ENCODE measurements at regions not wholly inside any gene's neighbourhood (a gene's known extent, or its start where the extent isn't known, plus 50 kb on each side); places are given as distances from the start of the nearest gene placed in this dataset.

GRCh38 chr1:196098000-196098399 lies 510.2 kb downstream of the KCNT2 start:
- DNase-seq (ENCODE audit: low read depth in 6 of 9, low spot score in 9 of 9): no peak
- Histone ChIP-seq H3K4me1 (ENCODE audit: control insufficient read depth in 2 of 2, insufficient read depth in 2 of 2, low read length in 2 of 2) (no peaks in the 10 kb centered on the region), H3K27me3 (ENCODE audit: control insufficient read depth in 2 of 2, insufficient read depth in 1 of 2, low read length in 1 of 2) (no peaks in the 10 kb centered on the region), H3K36me3 (ENCODE audit: control insufficient read depth in 2 of 2, insufficient read depth in 2 of 2, low read length in 1 of 2) (no peaks in the 10 kb centered on the region), H3K9me3 (ENCODE audit: control insufficient read depth in 2 of 2, insufficient read depth in 1 of 2, low read length in 1 of 2) (peaks cover 1 to 4% of the 10 kb centered on the region in 2 donors), H3K4me3 (ENCODE audit: low read length in 2 of 2) (no peak overlapping the region), H3K27ac (ENCODE audit: low read depth in 1 of 2, low read length in 1 of 2) (no peak overlapping the region)

- Histone ChIP-seq H3K36me3 (ENCODE audit: control insufficient read depth in 2 of 2, insufficient read depth in 2 of 2, low read length in 1 of 2) (no peaks in the 10 kb centered on the region), H3K9me3 (ENCODE audit: control insufficient read depth in 2 of 2, insufficient read depth in 1 of 2, low read length in 1 of 2) (peaks cover 0 to under 1% of the 10 kb centered on the region in 2 donors), H3K27me3 (ENCODE audit: control insufficient read depth in 2 of 2, insufficient read depth in 1 of 2, low read length in 1 of 2) (no peaks in the 10 kb centered on the region), H3K4me1 (ENCODE audit: control insufficient read depth in 2 of 2, insufficient read depth in 2 of 2, low read length in 2 of 2) (no peaks in the 10 kb centered on the region), H3K4me3 (ENCODE audit: low read length in 2 of 2) (no peak overlapping the region), H3K27ac (ENCODE audit: low read depth in 1 of 2, low read length in 1 of 2) (no peak overlapping the region)
- no peak for DNase-seq (ENCODE audit: low read depth in 6 of 9, low spot score in 9 of 9)
- 96% methylated on average over 1 of the region's 1 CpG for WGBS
Measured at GRCh38 chr1:196094821-196095220, 513.4 kb downstream of the KCNT2 start.

- no peaks in the 10 kb centered on the region for H3K36me3 ChIP-seq (ENCODE audit: control insufficient read depth in 2 of 2, insufficient read depth in 2 of 2, low read length in 1 of 2)
- H3K27me3 ChIP-seq (ENCODE audit: control insufficient read depth in 2 of 2, insufficient read depth in 1 of 2, low read length in 1 of 2): no peaks in the 10 kb centered on the region
- H3K27ac ChIP-seq (ENCODE audit: low read depth in 1 of 2, low read length in 1 of 2): no peak overlapping the region
- H3K4me3 ChIP-seq (ENCODE audit: low read length in 2 of 2): no peak overlapping the region
- DNase-seq (ENCODE audit: low read depth in 6 of 9, low spot score in 9 of 9): no peak
- H3K9me3 ChIP-seq (ENCODE audit: control insufficient read depth in 2 of 2, insufficient read depth in 1 of 2, low read length in 1 of 2): no peaks in the 10 kb centered on the region
- H3K4me1 ChIP-seq (ENCODE audit: control insufficient read depth in 2 of 2, insufficient read depth in 2 of 2, low read length in 2 of 2): no peaks in the 10 kb centered on the region
- 62% methylated on average over 8 of the region's 8 CpGs for WGBS
Measured at GRCh38 chr1:196091397-196092135, 516.7 kb downstream of the KCNT2 start.

- H3K27me3 ChIP-seq (ENCODE audit: control insufficient read depth in 2 of 2, insufficient read depth in 1 of 2, low read length in 1 of 2): no peaks in the 10 kb centered on the region
- H3K9me3 ChIP-seq (ENCODE audit: control insufficient read depth in 2 of 2, insufficient read depth in 1 of 2, low read length in 1 of 2): no peaks in the 10 kb centered on the region
- H3K4me1 ChIP-seq (ENCODE audit: control insufficient read depth in 2 of 2, insufficient read depth in 2 of 2, low read length in 2 of 2): no peaks in the 10 kb centered on the region
- no peaks in the 10 kb centered on the region for H3K36me3 ChIP-seq (ENCODE audit: control insufficient read depth in 2 of 2, insufficient read depth in 2 of 2, low read length in 1 of 2)
- no peak overlapping the region for H3K27ac ChIP-seq (ENCODE audit: low read depth in 1 of 2, low read length in 1 of 2)
- WGBS: 69% methylated on average over 3 of the region's 3 CpGs
- no peak overlapping the region for H3K4me3 ChIP-seq (ENCODE audit: low read length in 2 of 2)
- no peak for DNase-seq (ENCODE audit: low read depth in 6 of 9, low spot score in 9 of 9)
Measured at GRCh38 chr1:196090226-196090625, 518.0 kb downstream of the KCNT2 start.

- Histone ChIP-seq H3K9me3 (ENCODE audit: control insufficient read depth in 2 of 2, insufficient read depth in 1 of 2, low read length in 1 of 2) (no peaks in the 10 kb centered on the region), H3K4me1 (ENCODE audit: control insufficient read depth in 2 of 2, insufficient read depth in 2 of 2, low read length in 2 of 2) (no peaks in the 10 kb centered on the region), H3K36me3 (ENCODE audit: control insufficient read depth in 2 of 2, insufficient read depth in 2 of 2, low read length in 1 of 2) (no peaks in the 10 kb centered on the region), H3K27ac (ENCODE audit: low read depth in 1 of 2, low read length in 1 of 2) (no peak overlapping the region), H3K4me3 (ENCODE audit: low read length in 2 of 2) (no peak overlapping the region), H3K27me3 (ENCODE audit: control insufficient read depth in 2 of 2, insufficient read depth in 1 of 2, low read length in 1 of 2) (no peaks in the 10 kb centered on the region)
- DNase-seq (ENCODE audit: low read depth in 6 of 9, low spot score in 9 of 9): peak in 1 of 9 donors; percentile 3
- WGBS: 95% methylated on average over 10 of the region's 10 CpGs
Measured at GRCh38 chr1:196088541-196088940, 519.7 kb downstream of the KCNT2 start.

- DNase-seq (ENCODE audit: low read depth in 6 of 9, low spot score in 9 of 9): no peak
- no peaks in the 10 kb centered on the region for H3K36me3 ChIP-seq (ENCODE audit: control insufficient read depth in 2 of 2, insufficient read depth in 2 of 2, low read length in 1 of 2)
- H3K9me3 ChIP-seq (ENCODE audit: control insufficient read depth in 2 of 2, insufficient read depth in 1 of 2, low read length in 1 of 2): no peaks in the 10 kb centered on the region
- no peak overlapping the region for H3K27ac ChIP-seq (ENCODE audit: low read depth in 1 of 2, low read length in 1 of 2)
- no peak overlapping the region for H3K4me3 ChIP-seq (ENCODE audit: low read length in 2 of 2)
- no peaks in the 10 kb centered on the region for H3K27me3 ChIP-seq (ENCODE audit: control insufficient read depth in 2 of 2, insufficient read depth in 1 of 2, low read length in 1 of 2)
- 66% methylated on average over 3 of the region's 3 CpGs for WGBS
- H3K4me1 ChIP-seq (ENCODE audit: control insufficient read depth in 2 of 2, insufficient read depth in 2 of 2, low read length in 2 of 2): no peaks in the 10 kb centered on the region
Measured at GRCh38 chr1:196078691-196079090, 529.5 kb downstream of the KCNT2 start.

- Histone ChIP-seq H3K27ac (ENCODE audit: low read depth in 1 of 2, low read length in 1 of 2) (no peak overlapping the region), H3K36me3 (ENCODE audit: control insufficient read depth in 2 of 2, insufficient read depth in 2 of 2, low read length in 1 of 2) (no peaks in the 10 kb centered on the region), H3K4me3 (ENCODE audit: low read length in 2 of 2) (no peak overlapping the region), H3K9me3 (ENCODE audit: control insufficient read depth in 2 of 2, insufficient read depth in 1 of 2, low read length in 1 of 2) (no peaks in the 10 kb centered on the region), H3K4me1 (ENCODE audit: control insufficient read depth in 2 of 2, insufficient read depth in 2 of 2, low read length in 2 of 2) (no peaks in the 10 kb centered on the region), H3K27me3 (ENCODE audit: control insufficient read depth in 2 of 2, insufficient read depth in 1 of 2, low read length in 1 of 2) (no peaks in the 10 kb centered on the region)
- DNase-seq (ENCODE audit: low read depth in 6 of 9, low spot score in 9 of 9): no peak
- 95% methylated on average over 1 of the region's 1 CpG for WGBS
Measured at GRCh38 chr1:196075621-196076020, 532.6 kb downstream of the KCNT2 start.

GRCh38 chr1:196074182-196074581 lies 534.1 kb downstream of the KCNT2 start:
- H3K36me3 ChIP-seq (ENCODE audit: control insufficient read depth in 2 of 2, insufficient read depth in 2 of 2, low read length in 1 of 2): no peaks in the 10 kb centered on the region
- no peaks in the 10 kb centered on the region for H3K9me3 ChIP-seq (ENCODE audit: control insufficient read depth in 2 of 2, insufficient read depth in 1 of 2, low read length in 1 of 2)
- H3K27me3 ChIP-seq (ENCODE audit: control insufficient read depth in 2 of 2, insufficient read depth in 1 of 2, low read length in 1 of 2): no peaks in the 10 kb centered on the region
- no peak overlapping the region for H3K4me3 ChIP-seq (ENCODE audit: low read length in 2 of 2)
- no peak for DNase-seq (ENCODE audit: low read depth in 6 of 9, low spot score in 9 of 9)
- no peaks in the 10 kb centered on the region for H3K4me1 ChIP-seq (ENCODE audit: control insufficient read depth in 2 of 2, insufficient read depth in 2 of 2, low read length in 2 of 2)
- no peak overlapping the region for H3K27ac ChIP-seq (ENCODE audit: low read depth in 1 of 2, low read length in 1 of 2)

GRCh38 chr1:196071447-196071846 lies 536.8 kb downstream of the KCNT2 start:
- Histone ChIP-seq H3K27ac (ENCODE audit: low read depth in 1 of 2, low read length in 1 of 2) (no peak overlapping the region), H3K36me3 (ENCODE audit: control insufficient read depth in 2 of 2, insufficient read depth in 2 of 2, low read length in 1 of 2) (no peaks in the 10 kb centered on the region), H3K4me1 (ENCODE audit: control insufficient read depth in 2 of 2, insufficient read depth in 2 of 2, low read length in 2 of 2) (no peaks in the 10 kb centered on the region), H3K4me3 (ENCODE audit: low read length in 2 of 2) (no peak overlapping the region), H3K9me3 (ENCODE audit: control insufficient read depth in 2 of 2, insufficient read depth in 1 of 2, low read length in 1 of 2) (no peaks in the 10 kb centered on the region), H3K27me3 (ENCODE audit: control insufficient read depth in 2 of 2, insufficient read depth in 1 of 2, low read length in 1 of 2) (no peaks in the 10 kb centered on the region)
- 90% methylated on average over 1 of the region's 1 CpG for WGBS
- DNase-seq (ENCODE audit: low read depth in 6 of 9, low spot score in 9 of 9): no peak
